H1 (cell line): ENCODE measurements at regions not wholly inside any gene's neighbourhood (a gene's known extent, or its start where the extent isn't known, plus 50 kb on each side); places are given as distances from the start of the nearest gene placed in this dataset.

Experiments used
- CTCF ChIA-PET: fragments of 300-600 bp; sonication (Branson Sonifier 250); formaldehyde crosslinking; loops from one replicate; lab custom pipeline; 2021; ENCODE audit not compliant: partially characterized antibody; lab: Charles Lee
- POLR2A ChIA-PET: fragments of 300-600 bp; sonication (Branson Sonifier 250); formaldehyde crosslinking; loops from one replicate; lab custom pipeline; 2021; ENCODE audit warnings: inconsistent platforms; ENCODE audit not compliant: partially characterized antibody; lab: Charles Lee
- DNase-seq, 2 experiments: peaks; one replicate each; pipeline versions ENCODE4 v3.0.0 to v3.0.0-alpha.2; 2010 to 2022; ENCODE audit warnings: low spot score in 2 of 2, low read depth in 1 of 2, mixed read lengths in 1 of 2
- FAIRE-seq: peaks from 2 replicates; lab custom pipeline; 2011; peaks lifted over from hg19 to GRCh38; lab: Jason Lieb, UNC
- H2AFZ ChIP-seq: 2 replicates; pipeline ENCODE4 v1.8.1; 2012; ENCODE audit warnings: low read length, inconsistent platforms
- H2AK5ac ChIP-seq: 2 replicates; pipeline ENCODE4 v1.6.1; 2013; ENCODE audit warnings: low read depth, low read length
- H2BK120ac ChIP-seq: replicated peaks from 2 replicates; pipeline ENCODE3; 2013; ENCODE audit warnings: low read depth, low read length, inconsistent platforms
- H2BK12ac ChIP-seq: 2 replicates; pipeline ENCODE4 v1.6.1; 2013; ENCODE audit warnings: low read depth, low read length
- H2BK15ac ChIP-seq: 2 replicates; pipeline ENCODE4 v1.6.1; 2013; ENCODE audit warnings: low read length
- H2BK20ac ChIP-seq: 2 replicates; pipeline ENCODE4 v1.6.1; 2013; ENCODE audit warnings: low read length
- H2BK5ac ChIP-seq: 2 replicates; pipeline ENCODE4 v1.6.1; 2013; ENCODE audit warnings: low read depth, low read length
- H3K14ac ChIP-seq: 2 replicates; pipeline ENCODE4 v1.6.1; 2013; ENCODE audit warnings: inconsistent platforms; ENCODE audit not compliant: insufficient read length
- H3K18ac ChIP-seq: 2 replicates; pipeline ENCODE4 v1.6.1; 2013; ENCODE audit warnings: low read length; ENCODE audit errors: extremely low read depth
- H3K23ac ChIP-seq: 2 replicates; pipeline ENCODE4 v1.6.1; 2013; ENCODE audit warnings: inconsistent platforms; ENCODE audit not compliant: insufficient read length
- H3K23me2 ChIP-seq: 2 replicates; pipeline ENCODE4 v1.6.1; 2013; ENCODE audit warnings: low read depth, low read length
- H3K27ac ChIP-seq: 2 replicates; pipeline ENCODE4 v1.6.1; 2011; ENCODE audit warnings: low read depth, low read length, inconsistent platforms
- H3K27me3 ChIP-seq, 4 experiments: replicated peaks in 1 of 4; 1 replicate in 1 of 4; 2 replicates in 3 of 4; pipeline versions ENCODE4 v1.6.1 to v1.8.1; 2011 to 2013; ENCODE audit warnings: low read length in 3 of 4, mild to moderate bottlenecking in 3 of 4, inconsistent platforms in 2 of 4, mixed read lengths in 2 of 4, moderate library complexity in 1 of 4; ENCODE audit not compliant: control insufficient read depth in 3 of 4, insufficient read depth in 3 of 4; ENCODE audit errors: extremely low read depth in 1 of 4
- H3K36me3 ChIP-seq, 4 experiments: 2 replicates each; pipeline versions ENCODE4 v1.6.1 to v1.8.1; 2011 to 2013; ENCODE audit warnings: mild to moderate bottlenecking in 4 of 4, low read length in 3 of 4, moderate library complexity in 2 of 4, control low read depth in 1 of 4, inconsistent platforms in 1 of 4; ENCODE audit not compliant: insufficient read depth in 4 of 4, control insufficient read depth in 2 of 4
- H3K4ac ChIP-seq: replicated peaks from 2 replicates; pipeline ENCODE3; 2013; ENCODE audit warnings: low read length, low read depth, mixed read lengths, inconsistent platforms; ENCODE audit not compliant: insufficient read length
- H3K4me1 ChIP-seq, 4 experiments: replicated peaks in 1 of 4; 1 replicate in 1 of 4; 2 replicates in 3 of 4; pipeline versions ENCODE4 v1.6.1 to v1.8.1; 2011 to 2013; ENCODE audit warnings: low read length in 3 of 4, inconsistent platforms in 2 of 4, mixed read lengths in 1 of 4; ENCODE audit not compliant: insufficient read depth in 4 of 4, control insufficient read depth in 3 of 4
- H3K4me2 ChIP-seq, 2 experiments: 2 replicates each; pipeline versions ENCODE4 v1.6.1 to v1.8.1; 2011 to 2013; ENCODE audit warnings: low read depth in 2 of 2, low read length in 2 of 2, control low read depth in 1 of 2, inconsistent platforms in 1 of 2, mild to moderate bottlenecking in 1 of 2; ENCODE audit not compliant: insufficient read depth in 1 of 2
- H3K4me3 ChIP-seq, 4 experiments: fragments of 200-600, 300-600 bp in 1 of 4; sonication (generic), shearing (Covaris generic), sonication (Bioruptor Twin) in 1 of 4; 2 replicates each; pipeline versions ENCODE4 v1.5.1 to v1.8.1; 2011 to 2016; ENCODE audit warnings: low read length in 4 of 4, low read depth in 3 of 4, control low read depth in 2 of 4, inconsistent platforms in 2 of 4, mild to moderate bottlenecking in 2 of 4, mixed read lengths in 1 of 4, moderate library complexity in 1 of 4; ENCODE audit not compliant: insufficient read depth in 2 of 4; ENCODE audit errors: extremely low read depth in 1 of 4
- H3K56ac ChIP-seq: replicated peaks from 2 replicates; pipeline ENCODE3; 2013; ENCODE audit warnings: low read depth, mild to moderate bottlenecking, mixed read lengths, low read length, inconsistent platforms; ENCODE audit not compliant: insufficient read length
- H3K79me1 ChIP-seq: 2 replicates; pipeline ENCODE4 v1.6.1; 2013; ENCODE audit warnings: low read depth, low read length, control low read depth
- H3K79me2 ChIP-seq, 2 experiments: 2 replicates each; pipeline versions ENCODE4 v1.6.1 to v1.8.1; 2012 to 2013; ENCODE audit warnings: low read length in 2 of 2, mild to moderate bottlenecking in 2 of 2, inconsistent platforms in 1 of 2; ENCODE audit not compliant: insufficient read depth in 2 of 2, control insufficient read depth in 1 of 2
- H3K9ac ChIP-seq, 4 experiments: replicated peaks in 1 of 4; 1 replicate in 1 of 4; 2 replicates in 3 of 4; pipeline versions ENCODE4 v1.6.1 to v1.8.1; 2011 to 2013; ENCODE audit warnings: low read depth in 3 of 4, low read length in 3 of 4, control low read depth in 2 of 4, mild to moderate bottlenecking in 2 of 4, moderate library complexity in 2 of 4, inconsistent platforms in 1 of 4; ENCODE audit errors: extremely low read depth in 1 of 4
- H3K9me3 ChIP-seq, 2 experiments: 2 replicates each; pipeline versions ENCODE4 v1.6.1 to v1.8.1; 2012 to 2013; ENCODE audit warnings: mild to moderate bottlenecking in 2 of 2, moderate library complexity in 2 of 2, control low read depth in 1 of 2, inconsistent platforms in 1 of 2, low read depth in 1 of 2, low read length in 1 of 2, mixed read lengths in 1 of 2; ENCODE audit not compliant: insufficient read depth in 2 of 2
- H4K20me1 ChIP-seq, 2 experiments: replicated peaks in 1 of 2; 2 replicates each; pipeline versions ENCODE3 to v1.8.1; 2011 to 2013; ENCODE audit warnings: inconsistent platforms in 2 of 2, low read length in 2 of 2, mild to moderate bottlenecking in 1 of 2; ENCODE audit not compliant: insufficient read depth in 2 of 2, control insufficient read depth in 1 of 2
- H4K5ac ChIP-seq: 2 replicates; pipeline ENCODE4 v1.6.1; 2013; ENCODE audit warnings: low read length, low read depth, mixed read lengths, inconsistent platforms; ENCODE audit not compliant: insufficient read length
- H4K8ac ChIP-seq: 2 replicates; pipeline ENCODE4 v1.8.0; 2013; ENCODE audit warnings: mild to moderate bottlenecking, moderate library complexity, low read length, inconsistent platforms; ENCODE audit not compliant: insufficient read depth; ENCODE audit errors: extremely low read depth
- H4K91ac ChIP-seq: replicated peaks from 2 replicates; pipeline ENCODE3; 2013; ENCODE audit warnings: low read length, mixed read lengths, inconsistent platforms; ENCODE audit not compliant: insufficient read length
- CBX5 ChIP-seq: fragments of 300-800, 300-1000 bp; sonication (generic); IDR thresholded peaks from 2 replicates; pipeline ENCODE4 v1.7.1; 2016; ENCODE audit warnings: antibody characterized with exemption, low read length, low read depth
- CTCF ChIP-seq, 3 experiments: IDR thresholded peaks; 1 replicate in 2 of 3; 2 replicates in 1 of 3; pipeline versions ENCODE4 v1.5.1 to v1.6.1; 2011; ENCODE audit warnings: low read length in 3 of 3, mild to moderate bottlenecking in 3 of 3, inconsistent platforms in 2 of 3, low read depth in 1 of 3, moderate library complexity in 1 of 3; ENCODE audit not compliant: insufficient read depth in 1 of 3; ENCODE audit errors: control extremely low read depth in 1 of 3
- EGR1 ChIP-seq: IDR thresholded peaks from 2 replicates; pipeline ENCODE4 v1.6.1; 2011; ENCODE audit warnings: low read depth, low read length, borderline replicate concordance
- EZH2 ChIP-seq: fragments of 200-600 bp; sonication (generic); IDR thresholded peaks from 2 replicates; pipeline ENCODE4 v1.7.1; 2012; ENCODE audit warnings: low read depth, mild to moderate bottlenecking, moderate library complexity, low read length, inconsistent platforms; ENCODE audit not compliant: severe bottlenecking
- GTF2F1 ChIP-seq: IDR thresholded peaks from 2 replicates; pipeline ENCODE4 v1.6.1; 2012; ENCODE audit warnings: low read depth, low read length, improper control_type of control experiment, borderline replicate concordance
- MAX ChIP-seq: IDR thresholded peaks from 2 replicates; pipeline ENCODE4 v1.6.1; 2012; ENCODE audit warnings: inconsistent platforms
- SAP30 ChIP-seq: fragments of 300-600 bp; sonication (generic); IDR thresholded peaks from 2 replicates; pipeline ENCODE4 v1.7.1; 2012; ENCODE audit warnings: low read length, moderate library complexity, mild to moderate bottlenecking, inconsistent platforms; ENCODE audit not compliant: insufficient read depth, insufficient replicate concordance
- TBP ChIP-seq: IDR thresholded peaks from 2 replicates; pipeline ENCODE4 v1.6.1; 2011; ENCODE audit warnings: low read depth, low read length, improper control_type of control experiment
- WGBS, 2 experiments: shearing (Covaris generic) in 1 of 2; methylation state at CpG; one replicate each; pipeline versions ENCODE4 v1.1.6 to v1.1.7; 2013 to 2015; ENCODE audit warnings: low lambda C conversion rate in 2 of 2, mixed read lengths in 2 of 2, inconsistent platforms in 1 of 2, low coverage in 1 of 2, missing lambda C conversion rate in 1 of 2; ENCODE audit not compliant: insufficient replicate concordance in 2 of 2, insufficient coverage in 1 of 2, insufficient read length in 1 of 2; ENCODE audit errors: extremely low coverage in 1 of 2, missing lambda C conversion rate in 1 of 2; 5-methylcytosine and 5-hydroxymethylcytosine counted together

- Histone ChIP-seq H2BK20ac (no peak overlapping the region), H3K23ac (no peak overlapping the region), H4K91ac (no peak overlapping the region), H3K14ac (no peak overlapping the region), H2AK5ac (no peak overlapping the region), H3K27ac (no peak overlapping the region), H2BK5ac (no peak overlapping the region), H3K9ac (no peak overlapping the region), H4K5ac (no peak overlapping the region), H2BK120ac (no peak overlapping the region), H3K27me3 (peaks cover 0 to 1% (median 0%) of the 10 kb centered on the region in 4 experiments; a peak in 1 of 7 replicates), H2AFZ (no peak overlapping the region), H3K4ac (no peak overlapping the region), H3K36me3 (no peaks in the 10 kb centered on the region), H3K18ac (no peak overlapping the region), H3K23me2 (no peaks in the 10 kb centered on the region), H4K8ac (no peak overlapping the region), H3K79me1 (no peaks in the 10 kb centered on the region), H3K9me3 (no peaks in the 10 kb centered on the region), H3K4me1 (no peaks in the 10 kb centered on the region), H3K4me3 (no peak overlapping the region), H2BK12ac (no peak overlapping the region), H3K56ac (no peak overlapping the region), H2BK15ac (no peak overlapping the region), H3K4me2 (no peak overlapping the region), H4K20me1 (no peaks in the 10 kb centered on the region), H3K79me2 (no peaks in the 10 kb centered on the region)
- WGBS, 2 experiments: 90% methylated on average over 2 of the region's 2 CpGs; no CpG with 5 or more reads in 1 of the 2 experiments
- FAIRE-seq: no peak
- ChIA-PET CTCF (no interaction called here), POLR2A (no interaction called here)
- no peak for DNase-seq
- TF ChIP-seq GTF2F1: no peak
- TF ChIP-seq SAP30: no peak
- no peak for TF ChIP-seq CBX5
- TF ChIP-seq EZH2: no peak
- TF ChIP-seq EGR1: no peak
- no peak for TF ChIP-seq CTCF (IDR thresholded peaks at IDR 0.05; ENCODE audit: control extremely low read depth in 1 of 3, insufficient read depth in 1 of 3, low read depth in 1 of 3, low read length in 3 of 3)
- TF ChIP-seq MAX: no peak
- TF ChIP-seq TBP: no peak
These were observed 471.4 kb upstream of the PKDCC start for GRCh38 chr2:41576423-41576822.
